IPS-NIHi7 (cell line): ENCODE measurements at regions not wholly inside any gene's neighbourhood (a gene's known extent, or its start where the extent isn't known, plus 50 kb on each side); places are given as distances from the start of the nearest gene placed in this dataset.
"Not testable (repeated sequence)": the region's sequence is repeated elsewhere in the genome, so short reads cannot be mapped to it uniquely, and the experiment has no call there.

Experiments
- DNase-seq: peaks from one replicate; pipeline ENCODE4 v3.0.0; 2012; ENCODE audit warnings: mixed read lengths; ENCODE audit errors: extremely low spot score

GRCh38 chr5:82603033-82603987 lies 325.2 kb upstream of the RPS23 start:
- DNase-seq = no peak

GRCh38 chr5:82601861-82602260 lies 323.7 kb upstream of the RPS23 start:
- DNase-seq = no peak

GRCh38 chr5:82601077-82601476 lies 322.9 kb upstream of the RPS23 start:
- no peak for DNase-seq

- DNase-seq = no peak
These were observed 321.5 kb upstream of the RPS23 start for GRCh38 chr5:82599692-82600091.

GRCh38 chr5:82599030-82599429 lies 320.9 kb upstream of the RPS23 start:
- no peak for DNase-seq

GRCh38 chr5:82597437-82597836 lies 319.3 kb upstream of the RPS23 start:
- peak; percentile 69 for DNase-seq

GRCh38 chr5:82596451-82596850 lies 318.3 kb upstream of the RPS23 start:
- DNase-seq = no peak

- DNase-seq = no peak
These were observed 317.0 kb upstream of the RPS23 start for GRCh38 chr5:82595113-82595512.

GRCh38 chr5:82594097-82594496 lies 315.9 kb upstream of the RPS23 start:
- no peak for DNase-seq

- no peak for DNase-seq
These were observed 315.3 kb upstream of the RPS23 start for GRCh38 chr5:82593481-82593880.

GRCh38 chr5:82591021-82591515 lies 312.9 kb upstream of the RPS23 start:
- no peak for DNase-seq

GRCh38 chr5:82590112-82590511 lies 312.0 kb upstream of the RPS23 start:
- no peak for DNase-seq

- no peak for DNase-seq
These were observed 308.6 kb upstream of the RPS23 start for GRCh38 chr5:82586661-82587310.

GRCh38 chr5:82586181-82586580 lies 308.0 kb upstream of the RPS23 start:
- DNase-seq = no peak

GRCh38 chr5:82584631-82585030 lies 306.5 kb upstream of the RPS23 start:
- DNase-seq = no peak

GRCh38 chr5:82583331-82583730 lies 305.2 kb upstream of the RPS23 start:
- not testable (repeated sequence) for DNase-seq

- no peak for DNase-seq
These were observed 286.8 kb upstream of the RPS23 start for GRCh38 chr5:82564963-82565362.

GRCh38 chr5:82563745-82564144 lies 285.6 kb upstream of the RPS23 start:
- no peak for DNase-seq

GRCh38 chr5:82562696-82563240 lies 284.6 kb upstream of the RPS23 start:
- DNase-seq = no peak

GRCh38 chr5:82561797-82562196 lies 283.6 kb upstream of the RPS23 start:
- no peak for DNase-seq

- no peak for DNase-seq
These were observed 282.8 kb upstream of the RPS23 start for GRCh38 chr5:82560969-82561368.

GRCh38 chr5:82560561-82560960 lies 282.4 kb upstream of the RPS23 start:
- no peak for DNase-seq
